Stimulated activated CD8-positive, alpha-beta memory T cell treated with anti-CD3 and anti-CD28 coated beads, Interleukin-15, amount 100 ng/mL, for 4 hours (primary cell): ENCODE measurements at regions not wholly inside any gene's neighbourhood (a gene's known extent, or its start where the extent isn't known, plus 50 kb on each side); places are given as distances from the start of the nearest gene placed in this dataset.
"Not testable (repeated sequence)": the region's sequence is repeated elsewhere in the genome, so short reads cannot be mapped to it uniquely, and the experiment has no call there.

Experiments
- DNase-seq, 2 donors: peaks; one replicate each; pipeline ENCODE4 v3.0.0-alpha.2; 2020; ENCODE audit warnings: low read depth in 2 of 2

GRCh38 chr17:27095821-27096220 is 198.1 kb upstream of the WSB1 start:
- not testable (repeated sequence) for DNase-seq

GRCh38 chr17:27099266-27099665 is 194.6 kb upstream of the WSB1 start:
- DNase-seq: not testable (repeated sequence)

- not testable (repeated sequence) for DNase-seq
Observed at GRCh38 chr17:27104605-27105221, 189.2 kb upstream of the WSB1 start.

GRCh38 chr17:27105636-27106035 is 188.3 kb upstream of the WSB1 start:
- DNase-seq: no peak

DNA sequence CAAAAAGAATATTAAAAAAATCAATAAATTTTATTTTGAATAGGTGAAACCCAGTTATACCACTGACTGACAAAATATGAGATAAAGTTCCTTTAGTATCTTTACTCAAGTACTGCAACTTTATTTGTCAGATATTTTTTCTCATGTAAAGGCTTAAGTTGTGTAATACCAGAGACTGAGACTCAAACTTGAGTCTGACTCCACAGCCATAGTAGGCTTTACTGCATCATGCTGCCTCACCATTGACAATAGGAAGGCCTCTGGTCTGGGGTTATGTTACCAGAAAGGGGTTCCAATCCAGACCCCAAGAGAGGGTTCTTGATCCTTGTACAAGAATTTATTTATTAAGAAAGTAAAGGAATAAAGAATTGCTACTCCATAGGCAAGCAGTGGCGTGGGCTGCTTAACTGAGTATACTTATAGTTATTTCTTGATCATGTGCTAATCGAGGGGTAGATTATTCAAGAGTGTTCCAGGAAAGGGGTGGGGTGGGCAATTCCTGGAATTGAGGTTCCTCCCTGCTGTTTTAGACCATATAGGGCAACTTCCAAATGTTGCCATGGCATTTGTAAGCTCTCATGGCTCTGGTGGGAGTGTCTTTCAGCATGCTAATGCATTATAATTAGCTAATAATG is 187.4 kb upstream of the WSB1 start:
- DNase-seq: no peak

- no peak for DNase-seq
Observed at GRCh38 chr17:27106982-27107360, 186.9 kb upstream of the WSB1 start.

DNA sequence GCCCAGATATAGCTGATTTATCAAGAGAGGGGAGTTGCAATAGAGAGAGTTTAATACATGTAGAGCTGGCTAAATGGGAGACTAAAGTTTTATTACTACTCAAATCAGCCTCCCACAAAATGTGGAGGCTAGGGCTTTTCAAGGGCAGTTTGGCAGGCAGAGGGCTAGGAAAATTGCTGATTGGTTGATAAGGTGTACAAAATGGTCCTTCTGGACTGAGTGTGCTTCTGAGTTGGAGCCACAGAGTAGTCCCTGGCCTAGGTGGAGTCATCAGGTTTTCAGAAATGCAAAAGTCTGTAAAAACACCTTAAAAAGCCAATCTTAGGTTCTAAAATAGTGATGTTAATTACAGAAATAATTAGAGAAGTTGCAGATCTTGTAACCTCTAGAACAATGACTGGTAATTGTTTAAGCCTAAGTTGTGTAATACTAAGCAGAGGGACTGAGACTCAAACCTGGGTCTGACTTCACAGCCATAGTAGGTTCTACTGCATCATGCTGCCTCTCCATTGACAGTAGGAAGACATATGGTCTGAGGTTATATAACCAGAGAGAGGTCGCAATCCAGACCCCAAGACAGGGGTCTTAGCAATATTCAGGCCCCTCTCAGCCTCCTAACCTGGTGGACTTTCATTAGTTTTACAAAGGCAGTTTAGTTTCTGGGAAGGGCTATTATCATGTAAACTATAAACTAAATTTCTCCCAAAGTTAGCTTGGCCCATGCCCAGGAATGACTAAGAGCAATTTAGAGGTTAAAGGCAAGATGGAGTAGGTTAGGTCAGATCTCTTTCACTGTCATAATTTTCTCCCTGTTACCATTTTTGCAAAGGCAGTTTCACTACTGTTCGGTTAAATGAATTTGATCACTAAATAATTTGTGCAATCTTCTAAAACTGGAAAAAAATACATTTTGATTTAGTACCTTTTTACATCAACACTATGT is 186.3 kb upstream of the WSB1 start:
- not testable (repeated sequence) for DNase-seq

GRCh38 chr17:27109346-27109745 is 184.6 kb upstream of the WSB1 start:
- no peak for DNase-seq

- no peak for DNase-seq
Observed at GRCh38 chr17:27153005-27153404, 140.9 kb upstream of the WSB1 start.

DNA sequence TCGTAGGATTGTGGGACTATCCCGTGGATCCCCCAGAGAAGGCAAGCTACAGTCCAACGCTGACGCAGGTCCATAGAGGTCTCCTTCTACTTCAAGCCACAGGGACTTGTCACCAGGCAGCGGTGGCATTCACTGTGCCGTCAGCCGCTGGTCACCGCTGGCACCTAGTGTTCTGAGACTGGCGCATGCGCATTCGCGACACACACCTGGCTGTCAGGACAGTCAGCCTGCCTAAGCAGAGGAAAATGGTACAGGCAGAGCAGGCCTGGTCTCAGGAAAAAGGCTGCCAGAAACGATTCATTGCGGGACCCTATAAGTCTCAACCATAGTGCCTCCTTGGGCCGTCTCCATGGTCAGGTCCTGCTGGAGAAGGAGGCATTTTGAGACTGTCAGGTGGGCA is 138.0 kb upstream of the WSB1 start:
- no peak for DNase-seq

DNA sequence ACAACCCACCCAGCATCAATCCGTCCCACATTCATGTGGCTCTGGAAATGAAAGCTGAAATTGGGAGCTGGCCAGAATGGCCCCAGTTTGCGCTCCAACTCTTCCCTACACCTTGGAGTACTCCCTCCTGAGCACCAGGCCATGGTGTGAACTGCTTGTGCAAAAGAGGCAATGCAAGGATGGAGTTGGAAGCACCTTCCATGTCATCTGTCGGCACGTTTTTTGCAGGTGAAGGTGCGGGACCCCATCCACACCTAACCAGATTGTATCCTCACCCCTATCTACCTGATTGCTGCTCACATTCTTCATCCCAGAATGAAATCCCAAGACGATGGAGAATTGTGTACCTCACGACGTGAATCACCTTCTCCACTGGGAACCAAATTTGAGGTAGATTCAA is 136.6 kb upstream of the WSB1 start:
- DNase-seq: no peak

- DNase-seq: no peak
Observed at GRCh38 chr17:27157898-27158297, 136.0 kb upstream of the WSB1 start.

GRCh38 chr17:27158382-27158781 is 135.5 kb upstream of the WSB1 start:
- DNase-seq: no peak

GRCh38 chr17:27180322-27180721 is 113.6 kb upstream of the WSB1 start:
- no peak for DNase-seq

DNA sequence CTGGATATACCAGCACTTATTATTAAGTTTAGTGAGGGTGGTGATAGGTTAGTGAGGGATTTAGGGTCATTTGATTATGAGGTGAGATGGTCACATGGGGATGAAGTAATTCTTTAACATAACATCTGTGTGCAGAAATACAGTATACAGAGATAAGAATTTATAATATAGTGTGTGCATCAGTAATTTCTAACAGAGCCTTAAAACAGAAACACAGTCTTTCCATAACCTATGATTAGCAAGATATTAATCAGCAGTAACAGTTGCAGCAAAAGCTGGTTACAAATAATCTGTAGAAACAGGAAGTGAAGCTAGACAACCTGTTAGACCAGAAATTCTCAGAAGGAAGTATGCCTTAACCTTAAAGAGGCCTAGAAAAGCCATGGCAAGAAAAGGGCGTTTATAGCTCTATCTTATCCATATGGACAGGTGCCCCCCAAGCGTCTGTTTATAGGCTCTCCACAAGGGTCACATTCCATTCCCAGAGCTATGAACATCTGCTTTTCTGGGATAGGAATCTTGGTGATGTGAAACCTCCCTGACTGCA is 112.5 kb upstream of the WSB1 start:
- DNase-seq: not testable (repeated sequence)

DNA sequence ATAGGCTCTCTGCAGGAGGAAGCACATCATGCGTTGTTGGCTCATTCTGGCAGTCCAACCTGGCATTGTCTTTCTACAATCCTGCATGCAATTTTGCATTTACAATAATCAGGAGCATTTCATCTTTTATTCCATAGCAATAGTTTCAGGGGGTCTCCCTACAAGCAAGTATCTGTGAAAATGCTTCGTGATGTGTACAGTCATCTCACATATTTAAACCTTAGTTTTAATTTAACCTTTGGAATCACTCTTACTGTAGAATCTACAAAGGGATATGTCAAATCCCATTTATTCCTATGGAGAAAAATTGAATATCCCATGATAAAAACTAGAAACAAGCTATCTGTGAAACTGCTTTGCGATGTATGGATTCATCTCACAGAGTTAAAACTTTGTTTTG is 112.0 kb upstream of the WSB1 start:
- DNase-seq: no peak

DNA sequence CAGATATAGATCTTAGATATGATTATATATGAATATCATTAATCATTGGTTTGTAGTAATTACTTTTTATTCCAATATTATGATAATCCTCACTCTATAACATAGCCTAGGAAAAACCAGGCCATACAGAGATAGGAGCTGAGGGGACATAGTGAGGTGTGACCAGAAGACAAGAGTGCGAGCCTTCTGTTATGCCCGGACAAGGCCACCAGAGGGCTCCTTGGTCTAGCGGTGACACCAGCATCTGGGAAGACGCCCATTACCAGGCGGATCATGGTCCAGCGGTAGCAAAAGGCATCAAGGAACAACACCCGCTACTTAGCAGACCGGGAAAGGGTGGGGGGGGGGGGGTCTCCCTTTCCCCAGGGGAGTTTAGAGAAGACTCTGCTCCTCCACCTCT is 96.4 kb upstream of the WSB1 start:
- not testable (repeated sequence) for DNase-seq

GRCh38 chr17:27199948-27200347 is 94.0 kb upstream of the WSB1 start:
- DNase-seq: no peak

DNA sequence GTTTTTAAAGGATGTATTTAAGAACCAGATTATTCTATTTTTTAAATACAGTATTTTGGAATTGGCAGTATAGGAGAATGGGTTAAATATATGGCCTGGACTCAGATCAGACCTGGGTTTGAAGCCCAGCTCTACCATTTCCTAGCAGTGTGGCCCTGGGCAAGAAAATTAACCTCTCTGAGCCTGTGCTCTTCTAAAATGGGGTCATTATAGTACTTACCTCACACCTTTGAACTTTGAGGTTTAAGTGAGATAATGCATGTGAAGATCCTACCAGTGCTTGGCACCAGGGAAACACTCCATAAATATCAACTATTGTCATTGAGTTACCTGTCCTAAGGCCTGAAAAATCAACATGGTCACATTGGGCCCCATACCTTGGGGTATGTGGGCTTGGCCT is 93.4 kb upstream of the WSB1 start:
- DNase-seq: no peak

- no peak for DNase-seq
Observed at GRCh38 chr17:27203241-27203640, 90.7 kb upstream of the WSB1 start.

DNA sequence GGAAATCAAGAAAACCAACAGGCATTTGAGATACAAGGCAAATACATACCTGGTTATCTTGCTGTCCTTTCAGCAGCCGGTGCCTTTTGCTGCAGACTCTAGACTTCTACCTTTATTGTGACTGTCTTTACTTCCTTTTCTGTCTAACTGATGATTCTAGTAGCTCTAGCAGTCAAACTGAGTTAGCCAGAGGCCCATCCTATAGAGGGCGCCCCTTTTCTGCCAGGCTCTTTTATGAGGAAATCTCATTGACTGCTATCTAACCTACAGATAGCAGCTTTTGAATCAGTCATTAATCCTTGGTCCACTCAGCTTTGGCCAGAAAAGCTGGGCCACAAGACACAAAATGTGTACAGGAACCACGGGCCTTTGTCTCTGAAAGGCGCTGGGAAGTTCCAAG is 87.5 kb upstream of the WSB1 start:
- no peak for DNase-seq

DNA sequence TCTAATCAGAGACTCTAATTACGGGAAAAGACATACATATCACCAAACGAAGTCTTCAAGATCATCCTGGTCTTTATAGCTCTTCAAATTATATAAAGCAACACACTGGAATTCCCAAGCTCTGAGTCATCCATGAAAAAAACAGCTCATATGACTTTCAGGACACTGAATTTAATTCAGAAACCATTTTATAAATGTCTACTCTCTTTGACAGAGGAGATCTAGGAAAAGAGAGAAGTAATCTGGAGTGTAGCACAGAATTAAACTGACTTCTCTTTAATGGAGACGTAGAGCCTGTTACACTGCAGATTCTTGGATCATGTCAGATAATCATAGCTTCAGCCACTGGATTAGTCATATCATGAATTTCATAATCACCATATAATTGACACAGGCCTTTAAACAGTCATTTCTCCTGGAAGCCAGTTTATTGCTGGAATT is 86.8 kb upstream of the WSB1 start:
- no peak for DNase-seq
